ENCODE measurements at regions not wholly inside any gene's neighbourhood (a gene's known extent, or its start where the extent isn't known, plus 50 kb on each side); places are given as distances from the start of the nearest gene placed in this dataset.

- Histone ChIP-seq H3K4me1 (ENCODE audit: control insufficient read depth in 1 of 2, insufficient read depth in 2 of 2, low read depth in 1 of 2, low read length in 1 of 2) (peaks cover 16 to 20% of the 10 kb centered on the region in 2 experiments; a peak in 3 of 4 replicates), H3K4me2 (no peak overlapping the region), H3K9me2 (no peaks in the 10 kb centered on the region), H3K27ac (ENCODE audit: low read depth in 2 of 2, low read length in 1 of 2) (no peak overlapping the region), H3K27me3 (ENCODE audit: insufficient read depth) (no peaks in the 10 kb centered on the region), H3K79me2 (ENCODE audit: insufficient read depth) (no peaks in the 10 kb centered on the region), H3F3A (replicated peaks; ENCODE audit: insufficient read depth) (no peaks in the 10 kb centered on the region), H3K9me3 (no peaks in the 10 kb centered on the region), H3K36me3 (replicated peaks in 1 of 2; ENCODE audit: control insufficient read depth in 1 of 2, insufficient read depth in 2 of 2, low read length in 1 of 2) (no peaks in the 10 kb centered on the region), H2AFZ (ENCODE audit: low read depth) (no peak overlapping the region), H4K20me1 (ENCODE audit: insufficient read depth) (no peaks in the 10 kb centered on the region), H3K9ac (no peak overlapping the region), H3K4me3 (ENCODE audit: low read depth in 2 of 2, low read length in 1 of 2) (no peak overlapping the region)
- WGBS (ENCODE audit: low lambda C conversion rate), result 84% methylated on average over 5 of the region's 5 CpGs
- POLR2A ChIA-PET, result no interaction called here
- TF ChIP-seq USF2 (IDR thresholded peaks at IDR 0.05; ENCODE audit: borderline replicate concordance, low read depth, low read length) (no peak), NFIC (IDR thresholded peaks at IDR 0.05; ENCODE audit: borderline replicate concordance) (no peak), MXI1 (IDR thresholded peaks at IDR 0.05; ENCODE audit: low read depth, low read length) (no peak), CTCF (IDR thresholded peaks at IDR 0.05) (no peak), NRF1 (IDR thresholded peaks at IDR 0.05; ENCODE audit: low read depth, low read length) (no peak), GABPA (IDR thresholded peaks at IDR 0.05; ENCODE audit: low read depth) (no peak), EZH2phosphoT487 (IDR thresholded peaks at IDR 0.05; ENCODE audit: borderline replicate concordance, low read depth) (no peak), RCOR1 (IDR thresholded peaks at IDR 0.05; ENCODE audit: low read length) (no peak), IRF3 (IDR thresholded peaks at IDR 0.05; ENCODE audit: low read depth, low read length) (no peak), MAX (IDR thresholded peaks at IDR 0.05; ENCODE audit: low read depth) (no peak), GATA2 (CRISPR knock-in tag; IDR thresholded peaks at IDR 0.05) (no peak), ZBTB33 (IDR thresholded peaks at IDR 0.05; ENCODE audit: borderline replicate concordance, low read depth) (no peak), MEF2A (IDR thresholded peaks at IDR 0.05; ENCODE audit: borderline replicate concordance, low read depth) (no peak), YY1 (IDR thresholded peaks at IDR 0.05; ENCODE audit: low read depth) (no peak), USF1 (IDR thresholded peaks at IDR 0.05; ENCODE audit: borderline replicate concordance, low read depth) (no peak), FOXM1 (IDR thresholded peaks at IDR 0.05; ENCODE audit: low read depth) (no peak), RAD21 (IDR thresholded peaks at IDR 0.05; ENCODE audit: low read length) (no peak), JUND (IDR thresholded peaks at IDR 0.05) (no peak), EP300 (IDR thresholded peaks at IDR 0.05; ENCODE audit: borderline replicate concordance in 1 of 2, low read depth in 1 of 2, low read length in 1 of 2) (no peak), RFX5 (IDR thresholded peaks at IDR 0.05; ENCODE audit: low read length) (no peak)
- CTCF ChIA-PET, result no interaction called here
- no peak for DNase-seq
These were observed 247.8 kb downstream of the FAM43A start for GRCh38 chr3:194933465-194933864.
